Adrenal gland (tissue), 9 donors: ENCODE measurements at regions not wholly inside any gene's neighbourhood (a gene's known extent, or its start where the extent isn't known, plus 50 kb on each side); places are given as distances from the start of the nearest gene placed in this dataset.

Experiments
- DNase-seq, 7 donors: peaks; one replicate each; pipeline ENCODE4 v3.0.0-alpha.2; 2019 to 2020
- H3K27ac ChIP-seq, 5 donors: fragments of 200-600 bp; sonication (generic) in 4 of 5; 1 replicate in 3 of 5; 2 replicates in 2 of 5; pipeline versions ENCODE4 v1.5.1 to v1.8.0; 2016 to 2020; ENCODE audit warnings: mild to moderate bottlenecking in 1 of 5
- H3K27me3 ChIP-seq: fragments of 200-600 bp; 2 replicates; pipeline ENCODE4 v1.8.0; 2021
- H3K36me3 ChIP-seq, 2 donors: fragments of 200-600 bp; replicated peaks in 1 of 2; 1 replicate in 1 of 2; 2 replicates in 1 of 2; pipeline versions ENCODE4 v1.5.1 to v1.8.0; 2018 to 2022
- H3K4me1 ChIP-seq, 2 donors: fragments of 200-600 bp; replicated peaks in 1 of 2; 1 replicate in 1 of 2; 2 replicates in 1 of 2; pipeline versions ENCODE4 v1.5.1 to v1.8.0; 2018 to 2021
- H3K4me3 ChIP-seq, 4 donors: fragments of 200-600 bp; sonication (generic) in 3 of 4; one replicate each; pipeline ENCODE4 v1.5.1; 2016 to 2018
- H3K9me3 ChIP-seq, 3 donors: fragments of 200-600 bp; sonication (generic) in 1 of 3; replicated peaks in 1 of 3; 1 replicate in 2 of 3; 2 replicates in 1 of 3; pipeline versions ENCODE4 v1.5.1 to v1.8.0; 2016 to 2021
- POLR2A ChIP-seq, 2 donors: fragments of 450-650 bp; IDR thresholded peaks; one replicate each; pipeline ENCODE4 v1.6.1; 2017; ENCODE audit warnings: antibody characterized with exemption in 2 of 2, mild to moderate bottlenecking in 2 of 2, moderate library complexity in 1 of 2
- WGBS, 4 donors: extraction: QIAGEN DNeasy Blood & Tissue Kit in 2 of 4; methylation state at CpG; one replicate each; pipeline versions ENCODE4 v1.1.5 to v1.1.7; 2013 to 2017; 5-methylcytosine and 5-hydroxymethylcytosine counted together
- intact Hi-C, 2 donors: fragments of 100-400 bp; cut with DNase I; formaldehyde crosslinking; loops; one replicate each; pipeline versions ENCODE4 v1.14.1 to v1.15.0; 2022 to 2023
- TF ChIP-seq, protein P1 (sequence below), 6 experiments: fragments of 450-650 bp in 4 of 6; fragments of 200-600 bp in 2 of 6; sonication (generic) in 1 of 6; IDR thresholded peaks; 1 replicate in 5 of 6; 2 replicates in 1 of 6; pipeline versions ENCODE4 v1.5.1 to v1.8.0; 2016 to 2021; ENCODE audit warnings: antibody characterized with exemption in 6 of 6, mild to moderate bottlenecking in 2 of 6, moderate library complexity in 1 of 6
- donor health status: healthy with polysubstance abuse.
- donor health status: Bipolar disorder and iron deficiency.
- donor health status: DM: yes; HTN: yes; CAD: no.
- donor health status: DM: no; HTN: no; CAD: no.
- donor health status: DM: no; HTN: no; CAD: no.

GRCh38 chr14:28300356-28300755, 466.2 kb upstream of the FOXG1 start:
- no peaks in the 10 kb centered on the region for H3K27me3 ChIP-seq
- no peak overlapping the region for H3K4me3 ChIP-seq
- TF ChIP-seq, protein P1, sequence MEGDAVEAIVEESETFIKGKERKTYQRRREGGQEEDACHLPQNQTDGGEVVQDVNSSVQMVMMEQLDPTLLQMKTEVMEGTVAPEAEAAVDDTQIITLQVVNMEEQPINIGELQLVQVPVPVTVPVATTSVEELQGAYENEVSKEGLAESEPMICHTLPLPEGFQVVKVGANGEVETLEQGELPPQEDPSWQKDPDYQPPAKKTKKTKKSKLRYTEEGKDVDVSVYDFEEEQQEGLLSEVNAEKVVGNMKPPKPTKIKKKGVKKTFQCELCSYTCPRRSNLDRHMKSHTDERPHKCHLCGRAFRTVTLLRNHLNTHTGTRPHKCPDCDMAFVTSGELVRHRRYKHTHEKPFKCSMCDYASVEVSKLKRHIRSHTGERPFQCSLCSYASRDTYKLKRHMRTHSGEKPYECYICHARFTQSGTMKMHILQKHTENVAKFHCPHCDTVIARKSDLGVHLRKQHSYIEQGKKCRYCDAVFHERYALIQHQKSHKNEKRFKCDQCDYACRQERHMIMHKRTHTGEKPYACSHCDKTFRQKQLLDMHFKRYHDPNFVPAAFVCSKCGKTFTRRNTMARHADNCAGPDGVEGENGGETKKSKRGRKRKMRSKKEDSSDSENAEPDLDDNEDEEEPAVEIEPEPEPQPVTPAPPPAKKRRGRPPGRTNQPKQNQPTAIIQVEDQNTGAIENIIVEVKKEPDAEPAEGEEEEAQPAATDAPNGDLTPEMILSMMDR (IDR thresholded peaks at IDR 0.05): no peak
- TF ChIP-seq POLR2A (IDR thresholded peaks at IDR 0.05): no peak
- H3K36me3 ChIP-seq: no peaks in the 10 kb centered on the region
- no peak for DNase-seq
- no peaks in the 10 kb centered on the region for H3K9me3 ChIP-seq
- no peaks in the 10 kb centered on the region for H3K4me1 ChIP-seq
- intact Hi-C loops: no loop called here
- H3K27ac ChIP-seq: no peak overlapping the region

DNA sequence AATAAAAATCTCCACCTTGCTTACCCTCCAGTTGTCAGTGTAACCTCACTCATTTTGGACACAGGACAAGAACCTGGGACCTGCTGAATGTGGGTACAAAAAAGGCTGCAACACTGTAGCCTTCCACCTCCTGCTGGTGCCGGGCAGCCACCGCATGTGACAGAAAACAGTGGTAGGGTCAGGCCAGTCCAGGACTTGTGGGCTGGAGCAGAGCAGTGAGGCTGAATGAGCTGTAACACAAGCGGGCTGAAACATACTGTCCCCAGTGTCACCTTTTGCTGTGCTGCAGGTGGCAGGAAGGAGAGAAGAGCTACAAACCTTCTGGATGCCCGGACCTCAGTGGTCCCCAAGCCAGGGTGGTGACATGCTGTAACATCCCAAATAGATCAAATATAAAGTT, 465.4 kb upstream of the FOXG1 start:
- no peak overlapping the region for H3K27ac ChIP-seq
- no peak for DNase-seq
- no peaks in the 10 kb centered on the region for H3K36me3 ChIP-seq
- 84 to 96% (median 89%) methylated on average over 3 to 4 of the region's 4 CpGs for WGBS, 4 donors
- no peak overlapping the region for H3K4me3 ChIP-seq
- intact Hi-C loops: no loop called here
- H3K4me1 ChIP-seq: no peaks in the 10 kb centered on the region
- H3K27me3 ChIP-seq: no peaks in the 10 kb centered on the region
- no peak for TF ChIP-seq POLR2A (IDR thresholded peaks at IDR 0.05)
- TF ChIP-seq, protein P1 (IDR thresholded peaks at IDR 0.05): no peak
- no peaks in the 10 kb centered on the region for H3K9me3 ChIP-seq

DNA sequence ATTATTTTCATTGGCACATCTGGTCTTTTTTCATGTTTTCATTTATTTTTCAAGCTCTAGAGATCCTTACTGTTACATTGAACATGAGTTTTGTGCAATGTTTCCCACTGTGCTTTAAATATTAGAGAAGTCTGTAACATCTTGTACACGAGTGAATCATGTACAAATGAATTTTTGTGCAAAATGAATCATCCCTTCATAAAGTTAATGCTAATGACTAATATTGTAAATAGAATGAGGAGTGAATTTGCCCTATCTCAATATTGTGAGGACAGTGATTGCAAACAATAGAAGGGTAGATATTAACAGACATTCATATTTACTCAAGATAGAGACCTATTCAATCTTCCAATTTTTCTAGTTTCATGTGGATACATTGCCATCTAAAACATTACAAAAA, 463.3 kb upstream of the FOXG1 start:
- Histone ChIP-seq H3K27me3 (no peaks in the 10 kb centered on the region), H3K9me3 (no peaks in the 10 kb centered on the region), H3K4me3 (no peak overlapping the region), H3K27ac (no peak overlapping the region), H3K36me3 (no peaks in the 10 kb centered on the region), H3K4me1 (no peaks in the 10 kb centered on the region)
- no peak for DNase-seq
- intact Hi-C loops: no loop called here
- 42 to 69% (median 63%) methylated on average over 1 of the region's 1 CpG for WGBS, 4 donors
- TF ChIP-seq, protein P1 (IDR thresholded peaks at IDR 0.05): no peak
- TF ChIP-seq POLR2A (IDR thresholded peaks at IDR 0.05): no peak

DNA sequence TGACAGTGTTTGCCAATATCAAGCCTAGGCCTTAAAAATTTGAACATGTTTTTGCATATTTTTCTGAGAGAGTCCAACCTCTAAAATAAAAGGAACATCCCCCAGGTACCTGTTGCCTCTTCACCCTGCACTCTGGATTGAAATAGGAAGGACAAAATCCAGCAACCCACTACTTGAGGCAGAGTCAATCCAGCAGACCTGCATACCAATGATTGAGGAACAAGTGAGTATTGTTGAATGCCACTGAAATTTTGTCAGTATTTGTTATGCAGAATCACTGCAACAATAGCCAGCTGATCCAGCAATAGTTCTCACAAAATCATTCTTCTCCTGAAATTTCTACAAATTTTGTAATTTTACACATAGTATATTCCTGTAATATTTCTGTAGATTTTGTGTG, 460.6 kb upstream of the FOXG1 start:
- Histone ChIP-seq H3K9me3 (no peaks in the 10 kb centered on the region), H3K36me3 (no peaks in the 10 kb centered on the region), H3K4me1 (no peaks in the 10 kb centered on the region), H3K27me3 (no peaks in the 10 kb centered on the region), H3K27ac (no peak overlapping the region), H3K4me3 (no peak overlapping the region)
- TF ChIP-seq, protein P1 (IDR thresholded peaks at IDR 0.05): no peak
- no peak for TF ChIP-seq POLR2A (IDR thresholded peaks at IDR 0.05)
- no peak for DNase-seq
- intact Hi-C loops: no loop called here
